H9 (cell line): ENCODE measurements at regions not wholly inside any gene's neighbourhood (a gene's known extent, or its start where the extent isn't known, plus 50 kb on each side); places are given as distances from the start of the nearest gene placed in this dataset.

Experiments used
- DNase-seq: peaks from one replicate; pipeline ENCODE4 v3.0.0-alpha.2; 2017
- H2AFZ ChIP-seq: one replicate; pipeline ENCODE4 v1.6.1; 2013; ENCODE audit warnings: mild to moderate bottlenecking, low read length, control low read depth, moderate library complexity
- H2AK5ac ChIP-seq: 2 replicates; pipeline ENCODE4 v1.6.1; 2013; ENCODE audit warnings: low read length, control low read depth, mixed read lengths; ENCODE audit not compliant: insufficient read length
- H2BK120ac ChIP-seq: one replicate; pipeline ENCODE4 v1.6.1; 2013; ENCODE audit warnings: low read depth, mild to moderate bottlenecking, low read length, control low read depth, inconsistent platforms; ENCODE audit not compliant: poor library complexity, severe bottlenecking
- H2BK12ac ChIP-seq: 2 replicates; pipeline ENCODE4 v1.6.1; 2013; ENCODE audit warnings: low read length, control low read depth, mixed read lengths, low read depth; ENCODE audit not compliant: insufficient read length
- H2BK15ac ChIP-seq: 2 replicates; pipeline ENCODE4 v1.6.1; 2013; ENCODE audit warnings: low read depth, low read length, control low read depth
- H2BK20ac ChIP-seq: one replicate; pipeline ENCODE4 v1.6.1; 2013; ENCODE audit warnings: low read depth, mild to moderate bottlenecking, low read length, control low read depth, inconsistent platforms; ENCODE audit not compliant: poor library complexity, severe bottlenecking
- H2BK5ac ChIP-seq: 2 replicates; pipeline ENCODE4 v1.6.1; 2013; ENCODE audit warnings: low read length, control low read depth, mixed read lengths; ENCODE audit not compliant: insufficient read length
- H3K14ac ChIP-seq: 2 replicates; pipeline ENCODE4 v1.6.1; 2013; ENCODE audit warnings: low read length, control low read depth; ENCODE audit not compliant: insufficient read depth
- H3K18ac ChIP-seq: 2 replicates; pipeline ENCODE4 v1.6.1; 2013; ENCODE audit warnings: low read depth, mild to moderate bottlenecking, mixed read lengths, low read length, control low read depth; ENCODE audit not compliant: insufficient read length
- H3K23ac ChIP-seq: 2 replicates; pipeline ENCODE4 v1.6.1; 2013; ENCODE audit warnings: low read length, control low read depth, mixed read lengths, low read depth; ENCODE audit not compliant: insufficient read length
- H3K23me2 ChIP-seq: 2 replicates; pipeline ENCODE4 v1.6.1; 2013; ENCODE audit warnings: low read depth, mild to moderate bottlenecking, mixed read lengths, low read length, control low read depth; ENCODE audit not compliant: insufficient read length, poor library complexity, severe bottlenecking
- H3K27ac ChIP-seq: 2 replicates; pipeline ENCODE4 v1.5.1; 2013; ENCODE audit warnings: low read length, control low read depth, mixed read lengths, low read depth; ENCODE audit not compliant: insufficient read length
- H3K27me3 ChIP-seq: 2 replicates; pipeline ENCODE4 v1.6.1; 2013; ENCODE audit warnings: low read length, control low read depth, inconsistent platforms; ENCODE audit not compliant: insufficient read depth
- H3K4ac ChIP-seq: 2 replicates; pipeline ENCODE4 v1.6.1; 2013; ENCODE audit warnings: low read depth, mild to moderate bottlenecking, control low read depth, inconsistent platforms, low read length, moderate library complexity
- H3K4me1 ChIP-seq: 2 replicates; pipeline ENCODE4 v1.6.1; 2013; ENCODE audit warnings: low read length, control low read depth, inconsistent platforms; ENCODE audit not compliant: insufficient read depth
- H3K4me2 ChIP-seq: 2 replicates; pipeline ENCODE4 v1.6.1; 2013; ENCODE audit warnings: low read length, control low read depth, mixed read lengths; ENCODE audit not compliant: insufficient read length, insufficient read depth
- H3K56ac ChIP-seq: 2 replicates; pipeline ENCODE4 v1.6.1; 2013; ENCODE audit warnings: low read depth, mild to moderate bottlenecking, mixed read lengths, low read length, control low read depth; ENCODE audit not compliant: insufficient read length
- H3K79me1 ChIP-seq: 2 replicates; pipeline ENCODE4 v1.6.1; 2013; ENCODE audit warnings: low read depth, mild to moderate bottlenecking, moderate library complexity, low read length, control low read depth, inconsistent platforms; ENCODE audit not compliant: insufficient read depth, poor library complexity, severe bottlenecking
- H3K79me2 ChIP-seq: 2 replicates; pipeline ENCODE4 v1.6.1; 2013; ENCODE audit warnings: low read length, control low read depth, inconsistent platforms; ENCODE audit not compliant: insufficient read depth
- H3K9ac ChIP-seq: 2 replicates; pipeline ENCODE4 v1.6.1; 2013; ENCODE audit warnings: low read length, control low read depth, mixed read lengths; ENCODE audit not compliant: insufficient read length; ENCODE audit errors: extremely low read depth
- H3K9me3 ChIP-seq: one replicate; pipeline ENCODE4 v1.6.1; 2013; ENCODE audit warnings: low read depth, low read length, inconsistent platforms; ENCODE audit not compliant: control insufficient read depth
- H3T11ph ChIP-seq: one replicate; pipeline ENCODE4 v1.6.1; 2013; ENCODE audit warnings: mild to moderate bottlenecking, low read length, control low read depth, inconsistent platforms
- H4K20me1 ChIP-seq: one replicate; pipeline ENCODE4 v1.6.1; 2013; ENCODE audit not compliant: control insufficient read depth, insufficient read length, insufficient read depth
- H4K5ac ChIP-seq: 2 replicates; pipeline ENCODE4 v1.6.1; 2013; ENCODE audit warnings: low read depth, mild to moderate bottlenecking, mixed read lengths, low read length, control low read depth; ENCODE audit not compliant: insufficient read length
- H4K8ac ChIP-seq: replicated peaks from 2 replicates; pipeline ENCODE4 v1.6.1; 2013; ENCODE audit warnings: low read length, control low read depth, mixed read lengths, low read depth; ENCODE audit not compliant: insufficient read length
- H4K91ac ChIP-seq: 2 replicates; pipeline ENCODE4 v1.6.1; 2013; ENCODE audit warnings: low read depth, mild to moderate bottlenecking, moderate library complexity, mixed read lengths, low read length, control low read depth; ENCODE audit not compliant: insufficient read length
- H3K27ac Mint-ChIP-seq, 3 experiments: 2 replicates in 2 of 3; 3 replicates in 1 of 3; pipeline ENCODE4 v1.8.0; 2020 to 2021; ENCODE audit warnings: mixed read lengths in 3 of 3, mild to moderate bottlenecking in 1 of 3, moderate library complexity in 1 of 3
- H3K27me3 Mint-ChIP-seq: 2 replicates; pipeline ENCODE4 v1.8.0; 2021; ENCODE audit warnings: low read depth, mild to moderate bottlenecking, moderate library complexity, mixed read lengths
- H3K36me3 Mint-ChIP-seq, 3 experiments: 2 replicates in 2 of 3; 3 replicates in 1 of 3; pipeline ENCODE4 v1.8.0; 2020 to 2021; ENCODE audit warnings: low read depth in 3 of 3, mixed read lengths in 3 of 3; ENCODE audit not compliant: insufficient read depth in 1 of 3
- H3K4me1 Mint-ChIP-seq, 2 experiments: 2 replicates each; pipeline ENCODE4 v1.8.0; 2020; ENCODE audit warnings: mixed read lengths in 2 of 2
- H3K4me3 Mint-ChIP-seq, 2 experiments: 2 replicates in 1 of 2; 3 replicates in 1 of 2; pipeline ENCODE4 v1.8.0; 2020 to 2021; ENCODE audit warnings: mild to moderate bottlenecking in 2 of 2, mixed read lengths in 2 of 2, moderate library complexity in 1 of 2
- H3K9me3 Mint-ChIP-seq, 2 experiments: 2 replicates in 1 of 2; 3 replicates in 1 of 2; pipeline ENCODE4 v1.8.0; 2020; ENCODE audit warnings: mild to moderate bottlenecking in 2 of 2, mixed read lengths in 2 of 2, moderate library complexity in 1 of 2
- WGBS: extraction: QIAGEN DNeasy Blood & Tissue Kit; methylation state at CpG from one replicate; pipeline ENCODE4 v1.1.7; 2013; ENCODE audit warnings: missing lambda C conversion rate, low lambda C conversion rate, mixed read lengths; ENCODE audit not compliant: insufficient read length; ENCODE audit errors: extremely low coverage; 5-methylcytosine and 5-hydroxymethylcytosine counted together
- TF ChIP-seq, protein P1 (sequence below): fragments of 200-600 bp; sonication (generic); conservative IDR thresholded peaks from 3 replicates; pipeline ENCODE4 v1.8.0; 2021; ENCODE audit warnings: antibody characterized with exemption, mild to moderate bottlenecking

DNA sequence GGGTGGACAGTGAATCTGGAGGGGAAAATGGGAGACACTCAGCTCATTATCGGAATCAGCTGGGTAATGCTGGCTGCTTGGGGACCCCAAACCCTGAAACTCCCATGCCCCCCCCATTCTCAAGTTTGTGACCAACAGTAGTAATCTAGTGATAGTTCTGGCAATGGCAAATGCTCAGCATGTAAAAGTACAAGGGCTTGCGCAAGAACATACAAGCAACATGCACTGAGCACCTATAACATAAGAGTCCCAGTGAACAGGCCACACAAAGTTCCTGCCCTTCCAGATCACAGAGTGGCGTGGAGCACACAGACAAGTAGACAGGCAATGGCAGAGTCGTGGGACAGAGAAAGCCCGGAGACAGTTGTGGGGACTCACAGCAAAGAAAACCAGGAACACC, 407.9 kb downstream of the MED13L start:
- peaks cover 38 to 48% of the 10 kb centered on the region in 2 experiments for H3K4me1 Mint-ChIP-seq
- H3K23ac ChIP-seq: no peak overlapping the region
- H2BK120ac ChIP-seq: no peak overlapping the region
- H4K91ac ChIP-seq: no peak overlapping the region
- H2BK20ac ChIP-seq: no peak overlapping the region
- no peak overlapping the region for H3K18ac ChIP-seq
- TF ChIP-seq, protein P1, sequence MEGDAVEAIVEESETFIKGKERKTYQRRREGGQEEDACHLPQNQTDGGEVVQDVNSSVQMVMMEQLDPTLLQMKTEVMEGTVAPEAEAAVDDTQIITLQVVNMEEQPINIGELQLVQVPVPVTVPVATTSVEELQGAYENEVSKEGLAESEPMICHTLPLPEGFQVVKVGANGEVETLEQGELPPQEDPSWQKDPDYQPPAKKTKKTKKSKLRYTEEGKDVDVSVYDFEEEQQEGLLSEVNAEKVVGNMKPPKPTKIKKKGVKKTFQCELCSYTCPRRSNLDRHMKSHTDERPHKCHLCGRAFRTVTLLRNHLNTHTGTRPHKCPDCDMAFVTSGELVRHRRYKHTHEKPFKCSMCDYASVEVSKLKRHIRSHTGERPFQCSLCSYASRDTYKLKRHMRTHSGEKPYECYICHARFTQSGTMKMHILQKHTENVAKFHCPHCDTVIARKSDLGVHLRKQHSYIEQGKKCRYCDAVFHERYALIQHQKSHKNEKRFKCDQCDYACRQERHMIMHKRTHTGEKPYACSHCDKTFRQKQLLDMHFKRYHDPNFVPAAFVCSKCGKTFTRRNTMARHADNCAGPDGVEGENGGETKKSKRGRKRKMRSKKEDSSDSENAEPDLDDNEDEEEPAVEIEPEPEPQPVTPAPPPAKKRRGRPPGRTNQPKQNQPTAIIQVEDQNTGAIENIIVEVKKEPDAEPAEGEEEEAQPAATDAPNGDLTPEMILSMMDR: no peak
- no peak overlapping the region for H4K8ac ChIP-seq
- H3K4me3 Mint-ChIP-seq: no peak overlapping the region
- H2BK15ac ChIP-seq: no peak overlapping the region
- no peaks in the 10 kb centered on the region for H3K9me3 ChIP-seq
- no peak overlapping the region for H3K9ac ChIP-seq
- H3K79me1 ChIP-seq: no peaks in the 10 kb centered on the region
- no peak overlapping the region for H2BK12ac ChIP-seq
- no peak overlapping the region for H3K27ac ChIP-seq
- no peak overlapping the region for H4K5ac ChIP-seq
- no peaks in the 10 kb centered on the region; a peak in 1 of 7 replicates for H3K36me3 Mint-ChIP-seq
- H3K4me1 ChIP-seq: peaks cover 21% of the 10 kb centered on the region; the same call in 1 of the 2 replicates
- no CpG with 5 or more reads among the region's 5 CpGs for WGBS
- H3K23me2 ChIP-seq: no peaks in the 10 kb centered on the region
- no peak overlapping the region for H3K4me2 ChIP-seq
- H3K4ac ChIP-seq: no peak overlapping the region
- no peak overlapping the region for H3T11ph ChIP-seq
- no peak overlapping the region for H2AK5ac ChIP-seq
- no peak overlapping the region for H2AFZ ChIP-seq
- no peak overlapping the region for H3K56ac ChIP-seq
- no peaks in the 10 kb centered on the region for H4K20me1 ChIP-seq
- no peaks in the 10 kb centered on the region for H3K27me3 Mint-ChIP-seq
- no peaks in the 10 kb centered on the region for H3K79me2 ChIP-seq
- no peak for DNase-seq
- no peaks in the 10 kb centered on the region; the same call in 1 of the 2 replicates for H3K27me3 ChIP-seq
- peak overlapping the region in 1 of 3 experiments; percentile 60; a peak in 1 of 7 replicates for H3K27ac Mint-ChIP-seq
- H3K9me3 Mint-ChIP-seq: no peaks in the 10 kb centered on the region
- H3K14ac ChIP-seq: no peak overlapping the region
- H2BK5ac ChIP-seq: no peak overlapping the region
